ENCODE measurements at regions not wholly inside any gene's neighbourhood (a gene's known extent, or its start where the extent isn't known, plus 50 kb on each side); places are given as distances from the start of the nearest gene placed in this dataset.

- no peaks in the 10 kb centered on the region for H3K79me2 ChIP-seq (ENCODE audit: control insufficient read depth, insufficient read depth, low read length)
- no peaks in the 10 kb centered on the region for H3K9me3 ChIP-seq (ENCODE audit: control insufficient read depth, insufficient read depth, low read depth, low read length)
- H3K9ac ChIP-seq (ENCODE audit: insufficient read depth, low read length): no peak overlapping the region
- no peak overlapping the region for H3K4me2 ChIP-seq (ENCODE audit: extremely low read depth, insufficient read depth, low read length)
- H3K27ac ChIP-seq (ENCODE audit: insufficient read depth, low read length): no peak overlapping the region
- H3K4me3 ChIP-seq (replicated peaks in 1 of 4; ENCODE audit: control extremely low read depth in 1 of 4, insufficient read depth in 1 of 4, low read depth in 3 of 4, low read length in 4 of 4): no peak overlapping the region
- no peak for TF ChIP-seq EZH2 (IDR thresholded peaks at IDR 0.05; ENCODE audit: low read length, missing control alignments)
- peak; percentile 52 to 61 for TF ChIP-seq CTCF (conservative IDR thresholded peaks at IDR 0.05 in 1 of 2, IDR thresholded peaks at IDR 0.05 in 1 of 2; ENCODE audit: low read depth in 1 of 2, low read length in 2 of 2)
- H3K4me1 ChIP-seq (ENCODE audit: control insufficient read depth, extremely low read depth, insufficient read depth, low read length): no peaks in the 10 kb centered on the region
- H4K20me1 ChIP-seq (ENCODE audit: control insufficient read depth, extremely low read depth, insufficient read depth, low read length): no peaks in the 10 kb centered on the region
- no peak overlapping the region for H2AFZ ChIP-seq (ENCODE audit: low read length)
- H3K36me3 ChIP-seq (ENCODE audit: control insufficient read depth, insufficient read depth, low read length): no peaks in the 10 kb centered on the region
- H3K27me3 ChIP-seq (ENCODE audit: control insufficient read depth, insufficient read depth, low read length): no peaks in the 10 kb centered on the region
- DNase-seq (ENCODE audit: low read depth in 2 of 2): peak; percentile 53 to 77
Measured at GRCh38 chr9:96061293-96061987, 185.9 kb downstream of the ERCC6L2 start.

- Histone ChIP-seq H3K9ac (ENCODE audit: insufficient read depth, low read length) (no peak overlapping the region), H3K79me2 (ENCODE audit: control insufficient read depth, insufficient read depth, low read length) (no peaks in the 10 kb centered on the region), H3K4me1 (ENCODE audit: control insufficient read depth, extremely low read depth, insufficient read depth, low read length) (no peaks in the 10 kb centered on the region), H3K4me2 (ENCODE audit: extremely low read depth, insufficient read depth, low read length) (no peak overlapping the region), H3K4me3 (replicated peaks in 1 of 4; ENCODE audit: control extremely low read depth in 1 of 4, insufficient read depth in 1 of 4, low read depth in 3 of 4, low read length in 4 of 4) (no peak overlapping the region), H3K27me3 (ENCODE audit: control insufficient read depth, insufficient read depth, low read length) (no peaks in the 10 kb centered on the region), H3K27ac (ENCODE audit: insufficient read depth, low read length) (no peak overlapping the region), H3K9me3 (ENCODE audit: control insufficient read depth, insufficient read depth, low read depth, low read length) (no peaks in the 10 kb centered on the region), H3K36me3 (ENCODE audit: control insufficient read depth, insufficient read depth, low read length) (no peaks in the 10 kb centered on the region), H4K20me1 (ENCODE audit: control insufficient read depth, extremely low read depth, insufficient read depth, low read length) (no peaks in the 10 kb centered on the region), H2AFZ (ENCODE audit: low read length) (no peak overlapping the region)
- no peak for DNase-seq (ENCODE audit: low read depth in 2 of 2)
- no peak for TF ChIP-seq EZH2 (IDR thresholded peaks at IDR 0.05; ENCODE audit: low read length, missing control alignments)
- TF ChIP-seq CTCF (conservative IDR thresholded peaks at IDR 0.05 in 1 of 2, IDR thresholded peaks at IDR 0.05 in 1 of 2; ENCODE audit: low read depth in 1 of 2, low read length in 2 of 2): no peak
Measured at GRCh38 chr9:96058218-96058617, 182.7 kb downstream of the ERCC6L2 start.

- peak in 1 of 2 donors; percentile 36 for DNase-seq (ENCODE audit: low read depth in 2 of 2)
- TF ChIP-seq EZH2 (IDR thresholded peaks at IDR 0.05; ENCODE audit: low read length, missing control alignments): no peak
- no peak for TF ChIP-seq CTCF (conservative IDR thresholded peaks at IDR 0.05 in 1 of 2, IDR thresholded peaks at IDR 0.05 in 1 of 2; ENCODE audit: low read depth in 1 of 2, low read length in 2 of 2)
- Histone ChIP-seq H3K4me3 (replicated peaks in 1 of 4; ENCODE audit: control extremely low read depth in 1 of 4, insufficient read depth in 1 of 4, low read depth in 3 of 4, low read length in 4 of 4) (no peak overlapping the region), H3K79me2 (ENCODE audit: control insufficient read depth, insufficient read depth, low read length) (no peaks in the 10 kb centered on the region), H3K27ac (ENCODE audit: insufficient read depth, low read length) (no peak overlapping the region), H3K36me3 (ENCODE audit: control insufficient read depth, insufficient read depth, low read length) (no peaks in the 10 kb centered on the region), H3K27me3 (ENCODE audit: control insufficient read depth, insufficient read depth, low read length) (no peaks in the 10 kb centered on the region), H3K4me1 (ENCODE audit: control insufficient read depth, extremely low read depth, insufficient read depth, low read length) (no peaks in the 10 kb centered on the region), H3K9me3 (ENCODE audit: control insufficient read depth, insufficient read depth, low read depth, low read length) (no peaks in the 10 kb centered on the region), H3K4me2 (ENCODE audit: extremely low read depth, insufficient read depth, low read length) (no peak overlapping the region), H2AFZ (ENCODE audit: low read length) (no peak overlapping the region), H3K9ac (ENCODE audit: insufficient read depth, low read length) (no peak overlapping the region), H4K20me1 (ENCODE audit: control insufficient read depth, extremely low read depth, insufficient read depth, low read length) (no peaks in the 10 kb centered on the region)
Measured at GRCh38 chr9:96057155-96057554, 181.7 kb downstream of the ERCC6L2 start.
